SK-N-SH (cell line): ENCODE measurements at regions not wholly inside any gene's neighbourhood (a gene's known extent, or its start where the extent isn't known, plus 50 kb on each side); places are given as distances from the start of the nearest gene placed in this dataset.

Experiments
- GATA2 ChIP-seq: sonication (generic); formaldehyde crosslinking; IDR thresholded peaks from 2 replicates; pipeline ENCODE4 v1.5.0; 2020; ENCODE audit warnings: mild to moderate bottlenecking, missing genetic modification reagents
- JUND ChIP-seq: IDR thresholded peaks from 2 replicates; pipeline ENCODE4 v1.4.0; 2012
- NFIC ChIP-seq: IDR thresholded peaks from 2 replicates; pipeline ENCODE4 v1.4.0; 2012; ENCODE audit warnings: borderline replicate concordance
- TF ChIP-seq, protein P1 (sequence below): IDR thresholded peaks from 2 replicates; pipeline ENCODE4 v1.6.1; 2012; ENCODE audit warnings: mild to moderate bottlenecking, low read depth, low read length, moderate library complexity
- TF ChIP-seq, protein P2 (sequence below): fragments of 200-600 bp; sonication (generic); IDR thresholded peaks from 2 replicates; pipeline ENCODE4 v1.6.1; 2017; ENCODE audit warnings: antibody characterized with exemption, mild to moderate bottlenecking, moderate library complexity
- TF ChIP-seq, protein P3 (sequence below): IDR thresholded peaks from 2 replicates; pipeline ENCODE4 v1.4.0; 2012; ENCODE audit warnings: low read depth

DNA sequence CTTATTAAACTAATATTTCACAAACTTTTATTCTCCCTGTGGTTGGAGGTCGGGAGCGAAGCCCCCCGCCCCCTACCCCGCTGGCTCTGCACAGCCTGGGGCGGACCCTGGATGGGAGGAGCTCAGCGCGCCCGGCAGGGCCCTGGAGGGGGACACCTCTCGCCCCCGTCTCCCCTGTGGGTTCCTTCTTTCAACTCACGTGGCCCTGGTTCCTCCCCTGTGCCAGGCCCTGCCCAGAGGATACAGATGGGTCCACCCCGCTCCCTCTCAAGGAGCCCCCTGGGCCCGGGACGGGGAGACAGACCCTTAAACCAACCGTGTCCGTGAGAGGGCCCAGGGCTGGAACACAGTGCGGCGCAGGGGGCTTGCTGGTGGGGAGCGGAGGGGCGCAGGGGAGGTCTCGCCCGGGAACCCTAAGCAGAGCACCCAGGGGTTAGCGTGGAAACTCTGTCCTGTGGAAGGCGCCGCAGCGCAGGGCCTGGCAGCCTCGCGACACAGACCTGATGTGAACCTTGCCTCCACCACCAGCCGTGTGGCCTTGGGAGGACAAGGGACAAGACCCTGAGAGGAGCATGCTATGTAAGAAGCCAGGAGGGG, 103.7 kb upstream of the MVB12B start:
- TF ChIP-seq, protein P1, sequence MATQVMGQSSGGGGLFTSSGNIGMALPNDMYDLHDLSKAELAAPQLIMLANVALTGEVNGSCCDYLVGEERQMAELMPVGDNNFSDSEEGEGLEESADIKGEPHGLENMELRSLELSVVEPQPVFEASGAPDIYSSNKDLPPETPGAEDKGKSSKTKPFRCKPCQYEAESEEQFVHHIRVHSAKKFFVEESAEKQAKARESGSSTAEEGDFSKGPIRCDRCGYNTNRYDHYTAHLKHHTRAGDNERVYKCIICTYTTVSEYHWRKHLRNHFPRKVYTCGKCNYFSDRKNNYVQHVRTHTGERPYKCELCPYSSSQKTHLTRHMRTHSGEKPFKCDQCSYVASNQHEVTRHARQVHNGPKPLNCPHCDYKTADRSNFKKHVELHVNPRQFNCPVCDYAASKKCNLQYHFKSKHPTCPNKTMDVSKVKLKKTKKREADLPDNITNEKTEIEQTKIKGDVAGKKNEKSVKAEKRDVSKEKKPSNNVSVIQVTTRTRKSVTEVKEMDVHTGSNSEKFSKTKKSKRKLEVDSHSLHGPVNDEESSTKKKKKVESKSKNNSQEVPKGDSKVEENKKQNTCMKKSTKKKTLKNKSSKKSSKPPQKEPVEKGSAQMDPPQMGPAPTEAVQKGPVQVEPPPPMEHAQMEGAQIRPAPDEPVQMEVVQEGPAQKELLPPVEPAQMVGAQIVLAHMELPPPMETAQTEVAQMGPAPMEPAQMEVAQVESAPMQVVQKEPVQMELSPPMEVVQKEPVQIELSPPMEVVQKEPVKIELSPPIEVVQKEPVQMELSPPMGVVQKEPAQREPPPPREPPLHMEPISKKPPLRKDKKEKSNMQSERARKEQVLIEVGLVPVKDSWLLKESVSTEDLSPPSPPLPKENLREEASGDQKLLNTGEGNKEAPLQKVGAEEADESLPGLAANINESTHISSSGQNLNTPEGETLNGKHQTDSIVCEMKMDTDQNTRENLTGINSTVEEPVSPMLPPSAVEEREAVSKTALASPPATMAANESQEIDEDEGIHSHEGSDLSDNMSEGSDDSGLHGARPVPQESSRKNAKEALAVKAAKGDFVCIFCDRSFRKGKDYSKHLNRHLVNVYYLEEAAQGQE, result no peak
- no peak for TF ChIP-seq JUND
- TF ChIP-seq, protein P2, sequence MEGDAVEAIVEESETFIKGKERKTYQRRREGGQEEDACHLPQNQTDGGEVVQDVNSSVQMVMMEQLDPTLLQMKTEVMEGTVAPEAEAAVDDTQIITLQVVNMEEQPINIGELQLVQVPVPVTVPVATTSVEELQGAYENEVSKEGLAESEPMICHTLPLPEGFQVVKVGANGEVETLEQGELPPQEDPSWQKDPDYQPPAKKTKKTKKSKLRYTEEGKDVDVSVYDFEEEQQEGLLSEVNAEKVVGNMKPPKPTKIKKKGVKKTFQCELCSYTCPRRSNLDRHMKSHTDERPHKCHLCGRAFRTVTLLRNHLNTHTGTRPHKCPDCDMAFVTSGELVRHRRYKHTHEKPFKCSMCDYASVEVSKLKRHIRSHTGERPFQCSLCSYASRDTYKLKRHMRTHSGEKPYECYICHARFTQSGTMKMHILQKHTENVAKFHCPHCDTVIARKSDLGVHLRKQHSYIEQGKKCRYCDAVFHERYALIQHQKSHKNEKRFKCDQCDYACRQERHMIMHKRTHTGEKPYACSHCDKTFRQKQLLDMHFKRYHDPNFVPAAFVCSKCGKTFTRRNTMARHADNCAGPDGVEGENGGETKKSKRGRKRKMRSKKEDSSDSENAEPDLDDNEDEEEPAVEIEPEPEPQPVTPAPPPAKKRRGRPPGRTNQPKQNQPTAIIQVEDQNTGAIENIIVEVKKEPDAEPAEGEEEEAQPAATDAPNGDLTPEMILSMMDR, result no peak
- no peak for TF ChIP-seq GATA2 (CRISPR knock-in tag)
- TF ChIP-seq, protein P3, sequence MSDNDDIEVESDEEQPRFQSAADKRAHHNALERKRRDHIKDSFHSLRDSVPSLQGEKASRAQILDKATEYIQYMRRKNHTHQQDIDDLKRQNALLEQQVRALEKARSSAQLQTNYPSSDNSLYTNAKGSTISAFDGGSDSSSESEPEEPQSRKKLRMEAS, result no peak
- TF ChIP-seq NFIC, result no peak
